LNCaP clone FGC (cell line): ENCODE measurements at regions not wholly inside any gene's neighbourhood (a gene's known extent, or its start where the extent isn't known, plus 50 kb on each side); places are given as distances from the start of the nearest gene placed in this dataset.

Experiments
- DNase-seq: peaks from one replicate; pipeline ENCODE4 v3.0.0-alpha.2; 2011; ENCODE audit warnings: low read depth
- H3K4me3 ChIP-seq: 2 replicates; pipeline ENCODE4 v1.5.1; 2011; ENCODE audit warnings: mild to moderate bottlenecking, low read depth, low read length, control low read depth
- TF ChIP-seq, protein P1 (sequence below): IDR thresholded peaks from 2 replicates; pipeline ENCODE4 v1.5.1; 2012; ENCODE audit warnings: mild to moderate bottlenecking; ENCODE audit not compliant: control insufficient read depth, insufficient read depth; ENCODE audit errors: extremely low read depth

DNA sequence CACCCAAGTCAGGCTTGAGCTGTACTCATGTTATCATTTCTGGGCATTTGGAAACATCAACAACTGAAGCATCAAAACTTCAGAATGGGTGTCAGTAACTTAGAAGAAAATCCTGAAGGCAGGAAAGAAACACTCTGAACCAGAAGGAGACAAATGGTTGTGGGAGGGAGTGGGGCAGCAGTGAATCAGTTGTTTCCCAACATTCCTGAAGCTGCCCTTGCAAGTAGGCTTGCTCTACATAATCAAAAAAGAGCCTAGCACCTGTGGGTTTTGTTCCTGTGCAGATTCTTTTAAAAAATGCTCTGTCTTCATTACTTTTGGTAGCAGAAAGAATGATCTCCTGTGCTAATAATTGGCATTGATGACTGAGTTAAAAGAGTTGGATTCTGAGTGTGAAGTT is 424.2 kb upstream of the GRIA1 start:
- TF ChIP-seq, protein P1, sequence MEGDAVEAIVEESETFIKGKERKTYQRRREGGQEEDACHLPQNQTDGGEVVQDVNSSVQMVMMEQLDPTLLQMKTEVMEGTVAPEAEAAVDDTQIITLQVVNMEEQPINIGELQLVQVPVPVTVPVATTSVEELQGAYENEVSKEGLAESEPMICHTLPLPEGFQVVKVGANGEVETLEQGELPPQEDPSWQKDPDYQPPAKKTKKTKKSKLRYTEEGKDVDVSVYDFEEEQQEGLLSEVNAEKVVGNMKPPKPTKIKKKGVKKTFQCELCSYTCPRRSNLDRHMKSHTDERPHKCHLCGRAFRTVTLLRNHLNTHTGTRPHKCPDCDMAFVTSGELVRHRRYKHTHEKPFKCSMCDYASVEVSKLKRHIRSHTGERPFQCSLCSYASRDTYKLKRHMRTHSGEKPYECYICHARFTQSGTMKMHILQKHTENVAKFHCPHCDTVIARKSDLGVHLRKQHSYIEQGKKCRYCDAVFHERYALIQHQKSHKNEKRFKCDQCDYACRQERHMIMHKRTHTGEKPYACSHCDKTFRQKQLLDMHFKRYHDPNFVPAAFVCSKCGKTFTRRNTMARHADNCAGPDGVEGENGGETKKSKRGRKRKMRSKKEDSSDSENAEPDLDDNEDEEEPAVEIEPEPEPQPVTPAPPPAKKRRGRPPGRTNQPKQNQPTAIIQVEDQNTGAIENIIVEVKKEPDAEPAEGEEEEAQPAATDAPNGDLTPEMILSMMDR: no peak

DNA sequence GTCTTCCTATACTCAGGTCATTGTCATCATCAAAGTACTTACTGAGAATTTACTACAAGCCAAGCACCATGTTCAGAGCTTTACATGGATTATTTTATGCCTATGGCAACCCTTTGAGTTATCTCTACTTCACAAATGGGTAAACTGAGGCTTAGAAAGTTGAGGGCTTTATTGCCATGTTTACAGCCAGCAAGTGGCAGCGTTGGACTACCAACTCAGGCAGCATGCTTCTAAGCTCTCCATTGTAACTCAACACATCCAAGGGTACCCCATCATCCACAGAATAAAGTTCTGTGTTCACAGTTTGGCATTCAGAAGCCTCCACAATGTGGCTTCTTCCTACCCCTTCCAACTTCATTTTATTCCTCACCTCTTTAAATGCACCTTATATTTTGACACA is 422.6 kb upstream of the GRIA1 start:
- H3K4me3 ChIP-seq: no peak overlapping the region
- DNase-seq: no peak
- TF ChIP-seq, protein P1: no peak

More for the DNA sequence above, 424.2 kb upstream of the GRIA1 start:
- no peak for DNase-seq
- no peak overlapping the region for H3K4me3 ChIP-seq

DNA sequence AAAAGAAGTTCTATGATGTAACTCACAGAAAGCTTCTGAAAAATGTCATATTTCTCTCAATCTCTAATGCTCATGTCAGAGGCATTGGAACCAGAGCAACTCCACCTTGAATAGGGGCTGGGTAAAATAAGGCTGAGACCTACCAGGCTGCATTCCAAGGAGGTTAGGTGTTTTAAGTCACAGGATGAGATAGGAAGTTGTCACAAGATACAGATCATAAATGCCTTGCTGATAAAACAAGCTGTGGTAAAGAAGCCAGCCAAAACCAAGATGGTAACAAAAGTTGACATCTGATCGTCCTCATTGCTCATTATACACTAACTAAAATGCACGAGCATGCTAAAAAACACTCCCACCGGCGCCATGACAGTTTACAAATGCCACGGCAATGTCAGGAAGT is 411.1 kb upstream of the GRIA1 start:
- H3K4me3 ChIP-seq: no peak overlapping the region
- TF ChIP-seq, protein P1: no peak
- no peak for DNase-seq

DNA sequence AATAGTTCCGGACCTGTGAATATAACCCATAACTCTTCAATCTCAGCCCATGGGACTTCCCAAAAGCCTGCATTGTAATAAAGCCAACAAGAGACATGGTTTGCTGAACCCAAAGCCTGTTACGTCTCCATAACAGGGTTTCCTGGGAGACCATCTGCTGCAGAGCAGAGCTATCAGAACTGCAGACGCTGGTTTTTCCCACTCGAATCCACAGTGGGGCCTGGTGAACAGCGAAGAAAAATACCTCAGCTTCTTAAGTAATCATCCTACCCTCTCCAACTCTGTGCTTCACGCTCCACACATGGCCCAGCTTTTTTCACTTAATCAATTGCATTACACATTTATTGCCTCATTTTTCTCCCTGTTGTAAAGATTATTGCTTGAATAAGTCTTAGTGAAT is 409.5 kb upstream of the GRIA1 start:
- no peak overlapping the region for H3K4me3 ChIP-seq
- TF ChIP-seq, protein P1: no peak
- no peak for DNase-seq

DNA sequence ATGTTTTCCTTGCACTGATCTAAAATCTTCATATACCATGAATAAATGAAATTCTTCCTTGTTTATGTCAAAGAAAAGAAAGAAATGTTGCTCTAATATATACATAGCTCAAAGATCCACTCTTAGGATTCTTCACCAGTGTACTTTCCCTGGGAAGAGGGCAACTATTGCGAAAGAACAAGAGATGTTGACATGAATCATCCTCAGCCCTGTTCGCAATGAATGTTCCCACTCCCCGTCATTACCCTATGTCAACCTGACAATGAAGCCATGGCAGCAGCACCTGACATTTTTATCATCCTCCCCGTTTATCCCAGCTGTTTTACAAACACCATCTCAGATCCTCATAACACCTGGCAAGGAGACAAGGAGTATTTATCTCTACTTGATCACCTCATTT is 409.1 kb upstream of the GRIA1 start:
- TF ChIP-seq, protein P1: no peak
- DNase-seq: no peak
- no peak overlapping the region for H3K4me3 ChIP-seq

DNA sequence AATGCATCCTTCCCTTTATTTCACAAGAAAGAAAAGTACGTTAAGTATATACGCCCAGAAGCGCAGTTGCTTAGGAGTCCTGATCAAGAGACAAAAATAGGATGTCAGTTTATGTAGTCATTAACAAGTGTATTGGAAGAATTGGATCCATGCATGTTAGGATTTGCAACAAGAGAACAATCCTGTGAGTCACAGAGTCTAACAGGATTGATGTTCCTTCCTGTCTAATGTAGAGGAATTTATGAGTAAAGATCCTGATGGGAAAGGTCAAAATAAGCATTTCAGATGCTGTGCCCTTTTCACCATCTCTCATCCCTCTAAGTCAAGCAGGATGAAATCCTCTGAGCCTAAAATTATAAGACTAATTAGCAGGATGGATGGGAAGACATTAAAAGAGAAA is 406.0 kb upstream of the GRIA1 start:
- DNase-seq: no peak
- no peak overlapping the region for H3K4me3 ChIP-seq
- TF ChIP-seq, protein P1: no peak

DNA sequence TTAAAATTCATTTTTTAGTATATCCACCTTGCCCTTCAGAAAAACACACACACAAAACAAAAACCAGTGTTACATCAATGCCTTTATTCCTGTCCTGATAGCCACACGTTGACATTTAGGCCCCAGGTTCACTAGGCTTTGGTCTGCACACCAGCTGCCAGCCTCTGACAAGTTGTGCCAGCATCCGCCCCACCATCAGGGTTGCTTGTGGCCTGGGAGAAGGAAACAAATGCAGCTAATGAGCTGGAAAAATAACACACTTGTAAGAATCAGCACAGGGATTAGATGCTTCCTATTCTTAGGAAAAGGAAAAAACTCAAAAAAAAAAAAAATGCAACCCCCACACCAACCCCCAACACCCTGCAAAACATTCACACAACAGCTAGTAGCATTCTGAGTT is 404.0 kb upstream of the GRIA1 start:
- TF ChIP-seq, protein P1: no peak
- no peak for DNase-seq
- H3K4me3 ChIP-seq: no peak overlapping the region
